CD4-positive, alpha-beta T cell (primary cell): ENCODE measurements at regions not wholly inside any gene's neighbourhood (a gene's known extent, or its start where the extent isn't known, plus 50 kb on each side); places are given as distances from the start of the nearest gene placed in this dataset.

Experiments
- ATAC-seq: fragments of 200-7000 bp; cut with Tn5 transposase; one replicate; pipeline ENCODE4 v1.10.0; 2022; ENCODE audit warnings: mild to moderate bottlenecking; ENCODE audit not compliant: poor library complexity
- CTCF ChIA-PET: fragments of 350-600 bp; sonication (Branson Sonifier 250); formaldehyde crosslinking; loops from one replicate; lab custom pipeline; 2021; ENCODE audit warnings: antibody characterized with exemption, inconsistent platforms; lab: Charles Lee
- POLR2A ChIA-PET: fragments of 350-600 bp; sonication (Branson Sonifier 250); formaldehyde crosslinking; loops from one replicate; lab custom pipeline; 2021; ENCODE audit warnings: antibody characterized with exemption, inconsistent platforms; lab: Charles Lee
- DNase-seq, 14 experiments: peaks; one replicate each; pipeline ENCODE4 v3.0.0-alpha.2; 2013 to 2020; ENCODE audit warnings: mixed read lengths in 2 of 14
- H3K27ac ChIP-seq, 2 donors: one replicate each; pipeline versions ENCODE4 v1.5.1 to v1.7.0; 2013; ENCODE audit warnings: low read length in 2 of 2, low read depth in 1 of 2, mild to moderate bottlenecking in 1 of 2
- H3K27me3 ChIP-seq, 2 experiments: 1 replicate in 1 of 2; 2 replicates in 1 of 2; pipeline versions ENCODE4 v1.6.1 to v1.7.0; 2013; ENCODE audit warnings: low read length in 2 of 2, control low read depth in 1 of 2, mild to moderate bottlenecking in 1 of 2, moderate library complexity in 1 of 2; ENCODE audit not compliant: insufficient read depth in 2 of 2, control insufficient read depth in 1 of 2
- H3K36me3 ChIP-seq: one replicate; pipeline ENCODE4 v1.6.1; 2013; ENCODE audit warnings: low read length, control low read depth; ENCODE audit not compliant: insufficient read depth
- H3K4me1 ChIP-seq: one replicate; pipeline ENCODE4 v1.6.1; 2013; ENCODE audit warnings: low read length, control low read depth; ENCODE audit not compliant: insufficient read depth
- H3K4me3 ChIP-seq: one replicate; pipeline ENCODE4 v1.5.1; 2013; ENCODE audit warnings: mild to moderate bottlenecking, low read length, moderate library complexity
- H3K9me3 ChIP-seq, 2 experiments: 1 replicate in 1 of 2; 2 replicates in 1 of 2; pipeline versions ENCODE4 v1.6.1 to v1.7.0; 2013; ENCODE audit warnings: low read length in 2 of 2, mild to moderate bottlenecking in 2 of 2, control low read depth in 1 of 2, moderate library complexity in 1 of 2; ENCODE audit not compliant: control insufficient read depth in 1 of 2, insufficient read depth in 1 of 2
- H3K27ac Mint-ChIP-seq: one replicate; pipeline ENCODE4 v1.8.0; 2020; ENCODE audit warnings: mixed read lengths
- H3K27me3 Mint-ChIP-seq: one replicate; pipeline ENCODE4 v1.8.0; 2021; ENCODE audit warnings: mixed read lengths
- H3K36me3 Mint-ChIP-seq: one replicate; pipeline ENCODE4 v1.8.0; 2021; ENCODE audit warnings: low read depth, mixed read lengths
- H3K4me1 Mint-ChIP-seq: one replicate; pipeline ENCODE4 v1.8.0; 2021; ENCODE audit warnings: low read depth, mixed read lengths
- H3K4me3 Mint-ChIP-seq: one replicate; pipeline ENCODE4 v1.8.0; 2020; ENCODE audit warnings: mild to moderate bottlenecking, mixed read lengths
- H3K9me3 Mint-ChIP-seq: one replicate; pipeline ENCODE4 v1.8.0; 2020; ENCODE audit warnings: mixed read lengths
- CTCF ChIP-seq: fragments of 200-600 bp; IDR thresholded peaks from one replicate; pipeline ENCODE4 v1.8.0; 2022; ENCODE audit warnings: antibody characterized with exemption, mild to moderate bottlenecking
- intact Hi-C, 2 experiments: fragments of 100-400 bp; cut with DNase I in 1 of 2; cut with micrococcal nuclease in 1 of 2; formaldehyde crosslinking; loops; one replicate each; pipeline versions ENCODE4 v1.15.1 to v1.9.0; 2023 to 2025; cut with DNase I, micrococcal nuclease

- POLR2A ChIA-PET: no interaction called here
- H3K4me1 ChIP-seq: no peaks in the 10 kb centered on the region
- ATAC-seq: no peak
- Mint-ChIP-seq H3K27ac (no peak overlapping the region), H3K36me3 (no peaks in the 10 kb centered on the region), H3K4me1 (no peaks in the 10 kb centered on the region), H3K27me3 (no peaks in the 10 kb centered on the region), H3K4me3 (no peak overlapping the region), H3K9me3 (no peaks in the 10 kb centered on the region)
- H3K4me3 ChIP-seq: no peak overlapping the region
- H3K9me3 ChIP-seq: no peaks in the 10 kb centered on the region
- no peak for TF ChIP-seq CTCF
- CTCF ChIA-PET: no interaction called here
- H3K27ac ChIP-seq: no peak overlapping the region
- DNase-seq: no peak
- intact Hi-C loops: no loop called here
- no peaks in the 10 kb centered on the region for H3K36me3 ChIP-seq
- H3K27me3 ChIP-seq: no peaks in the 10 kb centered on the region
Measured at GRCh38 chr5:100142607-100143006, 392.6 kb upstream of the FAM174A start.

GRCh38 chr5:100131161-100131560, 404.0 kb upstream of the FAM174A start:
- H3K27me3 ChIP-seq: no peaks in the 10 kb centered on the region
- H3K36me3 ChIP-seq: no peaks in the 10 kb centered on the region
- no peak overlapping the region for H3K4me3 Mint-ChIP-seq
- ATAC-seq (no peak), DNase-seq (no peak)
- no peak for TF ChIP-seq CTCF
- H3K9me3 Mint-ChIP-seq: no peaks in the 10 kb centered on the region
- H3K4me3 ChIP-seq: no peak overlapping the region
- ChIA-PET CTCF (no interaction called here), POLR2A (no interaction called here)
- no peaks in the 10 kb centered on the region for H3K36me3 Mint-ChIP-seq
- no peaks in the 10 kb centered on the region for H3K9me3 ChIP-seq
- intact Hi-C loops: no loop called here
- no peaks in the 10 kb centered on the region for H3K4me1 ChIP-seq
- no peak overlapping the region for H3K27ac ChIP-seq
- H3K27ac Mint-ChIP-seq: no peak overlapping the region
- no peaks in the 10 kb centered on the region for H3K27me3 Mint-ChIP-seq
- no peaks in the 10 kb centered on the region for H3K4me1 Mint-ChIP-seq

- H3K4me1 ChIP-seq: no peaks in the 10 kb centered on the region
- POLR2A ChIA-PET: no interaction called here
- H3K27me3 Mint-ChIP-seq: no peaks in the 10 kb centered on the region
- H3K4me1 Mint-ChIP-seq: no peaks in the 10 kb centered on the region
- H3K27me3 ChIP-seq: no peaks in the 10 kb centered on the region
- no peak overlapping the region for H3K4me3 Mint-ChIP-seq
- TF ChIP-seq CTCF: no peak
- CTCF ChIA-PET: no interaction called here
- H3K36me3 ChIP-seq: no peaks in the 10 kb centered on the region
- no peak overlapping the region for H3K27ac Mint-ChIP-seq
- no peaks in the 10 kb centered on the region for H3K9me3 Mint-ChIP-seq
- H3K27ac ChIP-seq: no peak overlapping the region
- no peak overlapping the region for H3K4me3 ChIP-seq
- intact Hi-C loops: no loop called here
- H3K36me3 Mint-ChIP-seq: no peaks in the 10 kb centered on the region
- ATAC-seq: no peak
- no peak for DNase-seq
- H3K9me3 ChIP-seq: no peaks in the 10 kb centered on the region
Measured at GRCh38 chr5:100130307-100130706, 404.9 kb upstream of the FAM174A start.
